ENCODE measurements at regions not wholly inside any gene's neighbourhood (a gene's known extent, or its start where the extent isn't known, plus 50 kb on each side); places are given as distances from the start of the nearest gene placed in this dataset.
A peak's percentile ranks its signal among the peaks of the same experiment; 100 is the strongest.

- Histone ChIP-seq H3F3A (ENCODE audit: insufficient read depth) (no peaks in the 10 kb centered on the region), H3K27ac (no peak overlapping the region), H3K79me2 (ENCODE audit: insufficient read depth) (no peaks in the 10 kb centered on the region), H3K4me2 (ENCODE audit: unreplicated experiment) (no peak overlapping the region), H2AFZ (no peak overlapping the region), H3K9me2 (ENCODE audit: insufficient read depth) (no peaks in the 10 kb centered on the region), H4K20me1 (ENCODE audit: insufficient read depth) (no peaks in the 10 kb centered on the region), H3K27me3 (replicated peaks; ENCODE audit: insufficient read depth) (no peaks in the 10 kb centered on the region), H3K4me1 (ENCODE audit: insufficient read depth) (no peaks in the 10 kb centered on the region), H3K9ac (no peak overlapping the region), H3K36me3 (ENCODE audit: low read depth) (no peaks in the 10 kb centered on the region), H3K9me3 (ENCODE audit: low read depth) (no peaks in the 10 kb centered on the region), H3K4me3 (no peak overlapping the region)
- WGBS, 2 experiments (ENCODE audit: low coverage in 1 of 2, low lambda C conversion rate in 2 of 2, missing lambda C conversion rate in 2 of 2): 38% methylated on average over 2 of the region's 2 CpGs; no CpG with 5 or more reads in 1 of the 2 experiments
- TF ChIP-seq EZH2 (IDR thresholded peaks at IDR 0.05; ENCODE audit: insufficient read depth, poor library complexity, severe bottlenecking): no peak
- TF ChIP-seq EZH2phosphoT487 (IDR thresholded peaks at IDR 0.05; ENCODE audit: insufficient read depth, low read depth): no peak
- DNase-seq: no peak
- in situ Hi-C loops (cut with MboI): no loop called here
Observed at GRCh38 chr3:181300033-181300432, 310.5 kb upstream of the DNAJC19 start.

GRCh38 chr3:181298421-181298820 lies 308.9 kb upstream of the DNAJC19 start:
- in situ Hi-C loops (cut with MboI): no loop called here
- H3K4me3 ChIP-seq: no peak overlapping the region
- DNase-seq: peak; percentile 10

GRCh38 chr3:181292984-181293383 lies 303.4 kb upstream of the DNAJC19 start:
- TF ChIP-seq EZH2 (IDR thresholded peaks at IDR 0.05; ENCODE audit: insufficient read depth, poor library complexity, severe bottlenecking) (no peak), EZH2phosphoT487 (IDR thresholded peaks at IDR 0.05; ENCODE audit: insufficient read depth, low read depth) (no peak)
- 13 to 16% methylated on average over 1 of the region's 1 CpG for WGBS, 2 experiments (ENCODE audit: low coverage in 1 of 2, low lambda C conversion rate in 2 of 2, missing lambda C conversion rate in 2 of 2)
- no peak overlapping the region for H3K4me2 ChIP-seq (ENCODE audit: unreplicated experiment)
- no peaks in the 10 kb centered on the region for H3K27me3 ChIP-seq (replicated peaks; ENCODE audit: insufficient read depth)
- peak; percentile 33 for DNase-seq
- no peaks in the 10 kb centered on the region for H3K9me3 ChIP-seq (ENCODE audit: low read depth)
- H3K4me1 ChIP-seq (ENCODE audit: insufficient read depth): no peaks in the 10 kb centered on the region
- H3K4me3 ChIP-seq: no peak overlapping the region
- in situ Hi-C loops (cut with MboI): no loop called here
- no peaks in the 10 kb centered on the region for H3F3A ChIP-seq (ENCODE audit: insufficient read depth)
- no peaks in the 10 kb centered on the region for H4K20me1 ChIP-seq (ENCODE audit: insufficient read depth)
- no peak overlapping the region for H3K27ac ChIP-seq
- no peaks in the 10 kb centered on the region for H3K79me2 ChIP-seq (ENCODE audit: insufficient read depth)
- H2AFZ ChIP-seq: no peak overlapping the region
- no peak overlapping the region for H3K9ac ChIP-seq
- H3K9me2 ChIP-seq (ENCODE audit: insufficient read depth): no peaks in the 10 kb centered on the region
- H3K36me3 ChIP-seq (ENCODE audit: low read depth): no peaks in the 10 kb centered on the region

More at GRCh38 chr3:181298421-181298820, 308.9 kb upstream of the DNAJC19 start:
- Histone ChIP-seq H3F3A (ENCODE audit: insufficient read depth) (no peaks in the 10 kb centered on the region), H2AFZ (no peak overlapping the region), H3K9me2 (ENCODE audit: insufficient read depth) (no peaks in the 10 kb centered on the region), H3K36me3 (ENCODE audit: low read depth) (no peaks in the 10 kb centered on the region), H3K27me3 (replicated peaks; ENCODE audit: insufficient read depth) (no peaks in the 10 kb centered on the region), H4K20me1 (ENCODE audit: insufficient read depth) (no peaks in the 10 kb centered on the region), H3K4me2 (ENCODE audit: unreplicated experiment) (no peak overlapping the region), H3K4me1 (ENCODE audit: insufficient read depth) (no peaks in the 10 kb centered on the region), H3K9ac (no peak overlapping the region), H3K9me3 (ENCODE audit: low read depth) (no peaks in the 10 kb centered on the region), H3K79me2 (ENCODE audit: insufficient read depth) (no peaks in the 10 kb centered on the region), H3K27ac (no peak overlapping the region)
- TF ChIP-seq EZH2 (IDR thresholded peaks at IDR 0.05; ENCODE audit: insufficient read depth, poor library complexity, severe bottlenecking) (no peak), EZH2phosphoT487 (IDR thresholded peaks at IDR 0.05; ENCODE audit: insufficient read depth, low read depth) (no peak)
- 49 to 53% methylated on average over 3 of the region's 3 CpGs for WGBS, 2 experiments (ENCODE audit: low coverage in 1 of 2, low lambda C conversion rate in 2 of 2, missing lambda C conversion rate in 2 of 2)

GRCh38 chr3:181290941-181291340 lies 301.4 kb upstream of the DNAJC19 start:
- H2AFZ ChIP-seq: no peak overlapping the region
- H3F3A ChIP-seq (ENCODE audit: insufficient read depth): no peaks in the 10 kb centered on the region
- H3K27ac ChIP-seq: no peak overlapping the region
- H3K36me3 ChIP-seq (ENCODE audit: low read depth): no peaks in the 10 kb centered on the region
- TF ChIP-seq EZH2phosphoT487 (IDR thresholded peaks at IDR 0.05; ENCODE audit: insufficient read depth, low read depth): no peak
- TF ChIP-seq EZH2 (IDR thresholded peaks at IDR 0.05; ENCODE audit: insufficient read depth, poor library complexity, severe bottlenecking): no peak
- H4K20me1 ChIP-seq (ENCODE audit: insufficient read depth): no peaks in the 10 kb centered on the region
- H3K9me3 ChIP-seq (ENCODE audit: low read depth): no peaks in the 10 kb centered on the region
- no peak for DNase-seq
- H3K79me2 ChIP-seq (ENCODE audit: insufficient read depth): no peaks in the 10 kb centered on the region
- H3K27me3 ChIP-seq (replicated peaks; ENCODE audit: insufficient read depth): no peaks in the 10 kb centered on the region
- H3K4me2 ChIP-seq (ENCODE audit: unreplicated experiment): no peak overlapping the region
- H3K4me3 ChIP-seq: no peak overlapping the region
- in situ Hi-C loops (cut with MboI): no loop called here
- H3K4me1 ChIP-seq (ENCODE audit: insufficient read depth): no peaks in the 10 kb centered on the region
- H3K9ac ChIP-seq: no peak overlapping the region
- WGBS, 2 experiments (ENCODE audit: low coverage in 1 of 2, low lambda C conversion rate in 2 of 2, missing lambda C conversion rate in 2 of 2): 54 to 55% methylated on average over 3 of the region's 3 CpGs
- H3K9me2 ChIP-seq (ENCODE audit: insufficient read depth): no peaks in the 10 kb centered on the region

- H3K79me2 ChIP-seq (ENCODE audit: insufficient read depth): no peaks in the 10 kb centered on the region
- no peak overlapping the region for H3K4me3 ChIP-seq
- H3K9me2 ChIP-seq (ENCODE audit: insufficient read depth): no peaks in the 10 kb centered on the region
- no peaks in the 10 kb centered on the region for H4K20me1 ChIP-seq (ENCODE audit: insufficient read depth)
- no peak overlapping the region for H2AFZ ChIP-seq
- no peaks in the 10 kb centered on the region for H3K4me1 ChIP-seq (ENCODE audit: insufficient read depth)
- H3F3A ChIP-seq (ENCODE audit: insufficient read depth): no peaks in the 10 kb centered on the region
- WGBS, 2 experiments (ENCODE audit: low coverage in 1 of 2, low lambda C conversion rate in 2 of 2, missing lambda C conversion rate in 2 of 2): 45 to 53% methylated on average over 4 of the region's 4 CpGs
- H3K36me3 ChIP-seq (ENCODE audit: low read depth): no peaks in the 10 kb centered on the region
- H3K9ac ChIP-seq: no peak overlapping the region
- H3K27ac ChIP-seq: no peak overlapping the region
- no peak for DNase-seq
- no peak overlapping the region for H3K4me2 ChIP-seq (ENCODE audit: unreplicated experiment)
- no peak for TF ChIP-seq EZH2 (IDR thresholded peaks at IDR 0.05; ENCODE audit: insufficient read depth, poor library complexity, severe bottlenecking)
- no peak for TF ChIP-seq EZH2phosphoT487 (IDR thresholded peaks at IDR 0.05; ENCODE audit: insufficient read depth, low read depth)
- H3K9me3 ChIP-seq (ENCODE audit: low read depth): no peaks in the 10 kb centered on the region
- H3K27me3 ChIP-seq (replicated peaks; ENCODE audit: insufficient read depth): no peaks in the 10 kb centered on the region
- in situ Hi-C loops (cut with MboI): no loop called here
Observed at GRCh38 chr3:181289306-181289705, 299.8 kb upstream of the DNAJC19 start.
